ENCODE measurements at regions not wholly inside any gene's neighbourhood (a gene's known extent, or its start where the extent isn't known, plus 50 kb on each side); places are given as distances from the start of the nearest gene placed in this dataset.

DNA sequence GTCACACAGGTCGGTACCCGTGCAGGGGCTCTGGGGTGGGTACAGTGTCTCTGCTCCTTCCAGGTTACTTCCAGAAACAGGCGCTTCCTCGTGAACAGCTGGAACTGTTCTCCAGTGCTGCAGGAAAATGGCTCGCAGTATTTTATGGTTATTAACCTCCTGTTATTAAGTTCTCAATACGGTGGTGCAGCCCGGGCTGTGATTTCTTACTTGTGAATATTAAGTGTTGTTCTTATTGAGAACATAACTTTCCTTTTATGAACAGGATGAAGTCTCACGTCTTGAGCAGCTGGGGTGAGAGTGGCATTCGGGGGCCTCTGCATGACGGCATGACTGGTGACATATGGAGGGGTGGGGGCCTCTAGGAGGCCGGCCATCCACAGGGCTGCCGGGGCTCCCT is 430.8 kb downstream of the GLRX3 start:
- DNase-seq, result no peak

DNA sequence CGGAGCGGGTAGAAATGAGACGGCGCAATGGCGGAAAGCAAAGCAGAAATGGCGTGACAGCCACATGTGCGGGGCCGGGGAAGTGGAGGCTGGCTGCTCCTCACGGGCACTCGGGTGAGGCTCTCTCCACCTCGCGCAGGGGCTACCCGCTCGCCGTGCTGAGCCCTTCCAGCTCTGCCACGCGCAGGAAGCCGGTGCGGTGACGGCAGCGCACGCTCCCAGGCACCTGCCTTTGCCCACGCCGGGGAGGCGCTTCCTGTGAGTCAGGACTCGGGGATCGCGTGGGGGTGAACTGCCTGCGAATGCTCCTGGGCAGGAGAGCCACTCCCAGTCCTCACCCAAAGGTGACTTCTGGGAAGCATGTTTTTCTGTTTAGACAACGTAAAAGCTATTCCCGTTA is 431.2 kb downstream of the GLRX3 start:
- DNase-seq, result no peak

GRCh38 chr10:130568246-130568645 is 432.1 kb downstream of the GLRX3 start:
- DNase-seq, result no peak

DNA sequence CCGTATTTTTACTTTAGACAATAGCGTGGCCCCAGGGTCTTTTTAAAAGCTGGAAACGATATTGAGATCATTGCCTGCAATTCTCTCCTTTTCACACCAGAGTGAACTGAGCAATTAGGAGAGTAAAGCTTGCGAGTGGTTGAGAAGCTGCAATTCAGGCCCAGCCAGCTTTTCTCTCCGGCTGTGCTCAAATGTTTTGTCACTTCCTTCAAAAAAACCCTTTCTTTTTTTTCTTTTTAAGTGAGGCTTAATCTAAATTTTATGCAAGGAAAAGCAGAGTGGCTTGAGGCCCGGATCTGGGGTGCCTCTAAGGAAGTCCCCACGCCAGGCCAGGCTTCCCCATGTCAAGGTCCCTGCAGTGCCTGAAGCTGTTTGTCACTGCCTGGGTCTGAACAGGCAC is 433.9 kb downstream of the GLRX3 start:
- no peak for DNase-seq

DNA sequence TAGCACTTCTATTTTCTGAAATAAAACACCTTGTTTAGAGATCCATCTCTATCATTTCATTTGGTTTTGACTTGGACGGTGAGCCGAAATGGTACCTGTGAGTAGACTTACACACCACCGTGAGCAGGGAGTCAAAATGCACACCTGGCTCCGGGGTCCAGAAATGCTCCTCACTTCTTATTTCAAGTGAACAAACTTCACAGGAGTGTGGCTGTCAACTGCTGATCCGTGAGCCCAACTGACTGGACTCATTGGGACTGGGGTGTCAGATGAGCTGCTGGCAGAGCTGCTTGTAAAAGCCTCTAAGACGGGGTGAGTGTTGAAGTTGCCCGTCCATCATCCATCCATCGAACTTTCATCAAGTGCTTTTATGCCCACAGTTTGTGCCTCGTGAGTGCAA is 435.5 kb downstream of the GLRX3 start:
- DNase-seq, result no peak

- DNase-seq, result no peak
Observed at GRCh38 chr10:130573446-130573845, 437.3 kb downstream of the GLRX3 start.

DNA sequence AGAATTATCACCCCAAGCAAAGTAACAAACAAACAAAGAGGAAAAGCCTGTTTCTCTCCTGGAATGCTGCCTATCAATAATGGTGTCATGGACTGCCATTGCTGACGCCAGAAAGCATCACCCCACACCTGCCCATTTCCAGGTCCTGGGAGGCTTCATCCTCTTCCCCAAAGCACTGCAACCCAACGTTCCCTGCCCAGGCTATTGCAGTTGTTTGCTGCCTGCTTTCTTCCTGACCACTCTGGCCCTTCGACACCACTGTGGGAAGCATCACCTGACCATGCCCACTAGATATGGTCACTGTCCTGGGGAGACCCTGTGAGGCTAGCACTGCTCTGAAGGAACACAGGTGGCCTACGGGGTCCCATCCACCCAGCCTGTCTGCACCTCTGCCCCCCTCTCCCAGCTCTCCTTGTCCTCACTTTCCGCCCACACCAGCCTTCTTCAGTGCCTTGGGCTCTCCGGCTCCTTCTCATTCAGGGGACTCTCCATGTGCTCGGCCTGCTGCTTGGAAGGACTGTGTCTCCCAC is 439.6 kb downstream of the GLRX3 start:
- no peak for DNase-seq

DNA sequence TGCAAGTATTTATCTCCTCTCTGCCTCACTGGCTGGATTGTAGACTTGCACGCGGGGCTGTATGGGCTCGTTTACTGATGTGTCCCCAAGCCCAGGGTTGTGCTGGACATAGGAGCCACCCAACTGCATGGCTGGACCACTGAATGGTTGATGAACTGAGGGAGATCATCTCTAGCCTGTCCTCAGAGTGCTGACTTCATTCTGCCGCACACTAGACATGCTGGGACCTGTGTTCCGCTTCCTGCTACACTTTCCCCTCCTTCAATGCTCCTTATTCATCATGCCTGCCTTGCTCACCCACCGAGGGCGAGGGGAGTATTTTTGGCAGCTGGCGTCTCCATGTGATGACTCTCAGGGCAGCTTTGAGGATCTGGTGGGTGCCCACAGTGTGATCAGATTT is 440.2 kb downstream of the GLRX3 start:
- DNase-seq, result no peak

DNA sequence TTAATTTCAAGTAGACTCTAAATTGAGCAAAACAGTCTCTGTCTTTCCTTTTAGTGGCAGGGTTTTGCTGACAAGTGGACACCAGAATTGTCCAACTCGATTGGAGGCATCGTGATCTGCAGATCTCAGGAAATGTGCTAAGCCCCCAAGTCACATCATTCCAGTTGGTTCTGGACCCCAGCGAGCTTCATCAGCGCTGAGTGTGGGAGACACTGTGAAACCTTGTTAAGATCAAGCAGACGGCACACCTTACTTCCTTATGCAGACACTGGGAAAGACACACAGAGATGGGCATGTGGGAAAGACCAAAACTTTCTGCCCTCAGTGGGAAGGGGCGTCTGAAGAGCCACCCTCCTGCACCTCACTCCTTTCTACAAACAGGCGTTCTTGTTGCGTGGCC is 440.8 kb downstream of the GLRX3 start:
- no peak for DNase-seq

DNA sequence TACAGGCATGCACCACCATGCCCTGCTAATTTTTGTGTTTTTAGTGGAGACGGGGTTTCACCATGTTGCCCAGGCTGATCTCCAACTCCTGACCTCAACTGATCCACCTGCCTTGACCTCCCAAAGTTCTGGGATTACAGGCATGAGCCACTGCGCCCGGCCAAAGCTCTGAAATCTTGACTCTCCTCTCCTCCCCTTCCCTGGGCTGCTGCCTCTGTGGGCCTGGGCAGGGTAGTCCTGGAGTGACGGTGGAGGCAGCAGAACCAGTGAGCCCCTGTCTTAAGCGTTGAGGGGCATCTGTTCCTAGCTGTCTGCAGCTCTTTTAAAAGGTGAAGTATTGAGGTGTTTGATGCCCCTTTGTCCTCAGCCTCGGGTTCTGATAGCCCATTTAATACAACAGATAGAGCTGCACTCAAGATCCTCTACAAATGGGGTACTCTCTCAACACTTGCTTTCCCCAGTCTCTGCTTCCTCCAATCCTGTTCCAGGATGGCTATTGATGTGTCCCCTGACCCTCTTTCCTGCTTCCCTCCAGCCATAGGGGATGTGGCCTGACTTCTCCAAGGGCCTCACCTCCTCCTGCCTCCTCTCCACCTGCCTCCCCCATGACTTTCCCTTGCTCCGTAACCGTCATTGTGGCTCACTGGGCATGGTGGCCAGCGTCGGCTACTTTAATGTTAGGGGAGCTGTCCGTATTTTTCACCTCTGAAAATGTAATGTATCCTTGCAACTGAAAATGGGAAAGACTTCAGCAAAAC is 442.5 kb downstream of the GLRX3 start:
- no peak for DNase-seq

- no peak for DNase-seq
Observed at GRCh38 chr10:130579913-130580312, 443.7 kb downstream of the GLRX3 start.

DNA sequence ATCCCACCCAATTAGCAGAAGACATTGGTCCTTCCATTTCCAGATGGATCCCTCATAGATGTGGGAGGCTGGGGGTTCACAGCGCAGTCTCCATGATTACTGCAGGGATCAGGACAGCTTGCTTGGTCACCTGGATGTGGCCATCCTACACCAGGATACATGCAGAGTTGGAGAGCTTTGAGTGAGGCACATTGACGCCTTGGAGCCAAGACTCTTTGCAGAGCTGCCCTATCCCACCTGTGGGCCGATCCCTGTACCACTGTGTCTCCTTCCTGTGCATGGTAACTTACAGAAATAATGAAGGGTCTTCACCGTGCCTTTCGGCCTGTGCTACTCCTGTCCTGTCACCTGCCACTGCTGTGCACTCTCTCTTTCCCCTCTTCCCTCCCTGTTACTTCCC is 444.8 kb downstream of the GLRX3 start:
- DNase-seq, result no peak

GRCh38 chr10:130587718-130588117 is 451.5 kb downstream of the GLRX3 start:
- no peak for DNase-seq

DNA sequence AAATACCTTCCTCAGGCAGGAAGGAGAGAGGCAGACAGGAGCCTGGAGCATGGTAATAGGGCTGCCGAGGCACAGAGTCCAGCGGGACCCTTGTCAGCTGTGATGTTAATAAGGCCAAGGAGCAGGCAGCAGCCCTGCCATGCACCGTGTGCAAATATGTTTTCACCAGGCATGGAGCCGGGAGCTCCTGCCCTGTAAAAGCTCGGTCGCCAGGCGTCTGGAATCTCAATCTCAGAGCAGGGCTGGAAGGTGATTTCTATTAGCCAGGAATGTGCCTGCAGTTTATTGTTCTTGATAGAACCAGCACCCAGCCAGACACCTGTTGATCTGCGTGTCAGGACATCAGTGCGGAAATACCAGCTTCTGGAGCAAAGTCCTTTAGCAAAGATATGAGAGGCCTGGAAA is 469.8 kb downstream of the GLRX3 start:
- DNase-seq, result no peak

DNA sequence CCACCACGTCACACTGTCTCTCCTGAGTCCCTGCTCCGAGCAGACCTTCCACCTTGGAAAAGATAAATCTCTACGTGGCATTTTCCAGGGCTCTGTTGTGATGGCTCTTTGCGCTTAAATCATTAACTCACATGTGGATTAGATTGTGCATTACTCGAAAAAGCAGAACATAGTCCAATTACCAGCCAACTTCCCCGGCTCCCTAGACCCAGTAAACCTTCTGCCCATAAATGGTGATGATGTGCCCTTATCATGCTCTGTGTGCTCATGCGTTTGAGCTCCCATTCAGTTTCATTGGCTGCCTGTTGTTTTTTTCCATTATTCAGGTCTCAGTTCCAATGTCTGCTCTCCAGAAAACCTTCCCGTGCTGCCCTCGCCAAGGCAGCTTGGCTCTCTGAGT is 471.2 kb downstream of the GLRX3 start:
- no peak for DNase-seq

- DNase-seq, result no peak
Observed at GRCh38 chr10:130611239-130611638, 475.0 kb downstream of the GLRX3 start.

DNA sequence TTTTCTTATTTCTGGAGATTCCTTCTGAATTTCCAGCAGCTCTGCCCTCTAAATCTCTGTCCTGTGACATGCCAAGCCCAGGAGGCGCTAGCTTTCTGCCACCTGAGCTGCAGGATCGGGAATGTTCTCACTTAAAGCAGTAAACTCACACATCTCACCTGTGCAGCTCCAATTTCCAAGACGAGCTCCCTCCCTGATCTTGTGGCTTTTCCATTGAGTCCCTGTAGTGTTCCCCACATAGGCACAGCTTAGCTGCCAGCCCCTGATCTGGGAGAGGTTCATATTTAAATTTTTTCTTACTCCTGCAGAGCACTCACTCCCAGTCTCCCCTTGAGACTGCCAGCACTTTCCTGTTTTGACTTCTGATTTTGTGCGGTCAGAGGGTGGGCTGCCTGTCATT is 479.3 kb downstream of the GLRX3 start:
- no peak for DNase-seq

- no peak for DNase-seq
Observed at GRCh38 chr10:130617985-130618384, 481.8 kb downstream of the GLRX3 start.

GRCh38 chr10:130618647-130619046 is 482.5 kb downstream of the GLRX3 start:
- no peak for DNase-seq

DNA sequence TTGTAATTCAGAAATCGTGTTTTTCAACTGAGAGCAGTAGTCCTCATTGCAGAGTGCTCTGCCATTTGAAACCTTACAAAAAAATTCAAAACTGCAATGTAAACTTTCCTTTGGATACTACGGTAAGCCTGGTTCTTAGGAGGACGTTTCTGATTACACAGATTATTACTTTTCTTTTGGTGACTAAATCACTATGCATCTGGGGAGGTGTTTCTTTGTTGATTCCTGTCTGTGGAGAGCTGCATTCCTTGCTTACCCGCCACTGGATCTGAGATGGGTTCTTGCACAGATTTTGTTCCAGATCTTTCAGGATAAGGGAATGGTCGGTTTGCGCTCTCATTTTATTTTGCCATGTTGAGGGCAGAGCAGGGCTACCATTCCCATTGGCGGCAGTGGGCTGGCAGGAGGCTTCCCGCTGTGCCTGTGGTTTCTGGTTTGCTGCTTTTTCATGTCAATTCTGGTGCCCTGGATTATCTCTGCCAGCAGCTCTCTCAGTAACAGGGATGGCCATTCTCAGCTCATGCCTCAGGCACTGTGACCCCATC is 485.1 kb downstream of the GLRX3 start:
- no peak for DNase-seq

DNA sequence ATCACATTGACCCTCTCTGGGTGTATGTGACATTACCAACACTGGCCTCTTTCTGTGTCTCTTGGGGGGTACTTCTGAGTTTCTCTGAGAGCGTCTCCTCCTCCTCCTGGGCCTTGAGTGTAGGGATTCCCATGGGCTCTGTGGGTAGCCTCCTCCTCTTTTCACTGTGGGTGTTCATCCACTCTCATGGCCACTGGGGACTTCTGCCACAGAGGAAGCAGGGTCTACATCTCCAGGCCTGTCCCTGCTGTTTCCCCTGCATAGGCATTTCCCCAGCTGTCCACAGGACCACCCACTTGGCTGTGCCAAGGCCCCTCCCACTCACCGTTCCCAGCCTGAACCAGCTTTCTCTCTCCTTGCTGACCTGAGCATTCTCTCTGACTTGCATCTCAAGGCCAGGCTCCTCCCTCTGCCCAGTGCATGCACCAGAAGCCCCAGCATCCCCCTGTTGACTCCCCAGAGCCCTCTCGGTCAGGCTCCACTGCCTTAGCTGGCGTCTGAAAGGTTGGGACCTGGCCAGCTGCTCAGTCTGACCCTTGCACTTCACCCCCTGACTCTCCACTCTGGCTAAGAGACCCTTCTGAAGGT is 487.6 kb downstream of the GLRX3 start:
- DNase-seq, result no peak

DNA sequence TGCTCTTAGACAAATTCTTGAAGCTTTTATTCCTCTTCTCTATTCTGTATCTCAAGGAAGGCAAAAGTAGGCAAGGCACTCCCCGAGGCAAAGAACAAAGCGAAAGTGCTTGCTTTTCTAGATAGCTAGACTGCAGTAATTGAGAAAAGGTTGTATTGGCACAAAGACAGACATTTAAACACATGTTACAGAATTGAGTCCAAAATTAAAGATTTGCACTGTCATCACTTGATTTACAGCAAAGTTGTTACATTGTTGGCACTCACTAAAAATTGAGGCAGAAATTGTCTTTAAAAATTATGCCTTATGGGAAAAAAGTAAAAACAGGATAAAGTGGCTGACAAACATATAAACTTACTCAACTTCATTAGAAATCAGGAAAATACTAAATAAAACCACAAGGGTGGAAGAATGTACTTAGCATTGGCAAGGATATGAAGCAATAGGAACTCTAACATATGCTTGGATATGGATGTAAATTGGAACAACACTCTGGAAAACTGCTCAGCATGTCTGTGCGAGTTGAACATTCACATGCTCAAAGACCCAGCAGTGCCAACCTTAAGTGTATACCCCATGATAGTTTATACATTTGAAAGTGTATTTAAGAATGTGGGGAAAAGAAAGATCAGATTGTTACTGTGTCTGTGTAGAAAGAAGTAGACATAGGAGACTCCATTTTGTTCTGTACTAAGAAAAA is 491.3 kb downstream of the GLRX3 start:
- no peak for DNase-seq

GRCh38 chr10:130630135-130630534 is 493.9 kb downstream of the GLRX3 start:
- DNase-seq, result no peak
